Stimulated activated CD8-positive, alpha-beta memory T cell treated with anti-CD3 and anti-CD28 coated beads, Interleukin-7, amount 100 ng/mL, for 24 hours (primary cell): ENCODE measurements at regions not wholly inside any gene's neighbourhood (a gene's known extent, or its start where the extent isn't known, plus 50 kb on each side); places are given as distances from the start of the nearest gene placed in this dataset.

ENCODE experiments used
- DNase-seq: peaks from one replicate; pipeline ENCODE4 v3.0.0-alpha.2; 2020; ENCODE audit warnings: low read depth

GRCh38 chr1:193709607-193710006 lies 523.2 kb upstream of the B3GALT2 start:
- DNase-seq, result no peak

DNA sequence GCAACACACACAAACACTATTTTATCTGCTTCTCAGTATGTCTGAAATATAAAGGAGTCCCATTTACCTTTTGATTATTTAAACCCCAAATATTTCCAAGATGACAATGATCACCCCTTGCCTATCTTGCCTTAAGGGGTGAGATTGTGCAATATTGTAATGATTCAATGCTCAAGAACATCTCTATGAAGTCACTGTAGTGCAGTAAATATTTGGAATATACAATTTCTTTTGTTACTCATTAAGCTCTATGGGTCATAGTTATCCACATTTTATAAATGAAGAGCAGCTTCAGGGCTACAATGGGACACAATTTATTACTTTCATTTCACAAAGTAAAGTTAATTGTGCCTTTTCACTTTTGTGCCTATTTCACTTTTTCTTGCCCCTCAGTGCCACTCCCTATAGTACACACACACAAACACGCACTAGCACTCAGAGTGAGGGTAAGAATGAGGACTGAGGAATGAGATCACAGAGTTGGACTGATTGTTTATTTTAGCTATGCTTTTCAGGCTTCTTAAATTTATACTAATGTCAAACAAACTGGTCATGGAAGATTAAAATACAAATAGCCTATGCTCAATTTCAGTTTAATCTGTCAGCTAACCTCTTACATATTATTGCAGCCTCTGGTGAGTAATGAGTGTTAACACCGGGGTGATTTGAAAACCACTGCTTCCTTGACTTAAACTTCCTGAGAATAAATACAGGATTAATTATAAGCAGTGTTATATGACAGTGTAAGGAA lies 521.0 kb upstream of the B3GALT2 start:
- DNase-seq, result no peak

DNA sequence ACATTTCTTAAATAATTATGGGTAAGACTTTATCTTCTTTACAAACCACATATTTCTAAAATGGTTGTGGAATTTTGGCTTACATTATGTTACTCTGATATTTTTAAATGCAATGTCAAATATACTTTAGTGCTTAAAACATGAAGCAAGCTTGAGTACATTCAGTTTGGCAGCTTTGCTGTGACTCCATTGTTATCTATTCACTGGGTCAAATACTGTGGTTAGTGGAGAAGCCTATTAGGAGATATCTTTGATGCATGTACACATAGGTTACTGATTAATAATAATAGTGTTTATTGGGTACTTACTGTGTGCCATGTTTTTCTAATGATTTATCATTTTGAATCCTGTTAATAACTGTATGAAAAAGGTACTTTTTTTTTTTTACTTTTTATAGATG lies 520.4 kb upstream of the B3GALT2 start:
- DNase-seq, result no peak

DNA sequence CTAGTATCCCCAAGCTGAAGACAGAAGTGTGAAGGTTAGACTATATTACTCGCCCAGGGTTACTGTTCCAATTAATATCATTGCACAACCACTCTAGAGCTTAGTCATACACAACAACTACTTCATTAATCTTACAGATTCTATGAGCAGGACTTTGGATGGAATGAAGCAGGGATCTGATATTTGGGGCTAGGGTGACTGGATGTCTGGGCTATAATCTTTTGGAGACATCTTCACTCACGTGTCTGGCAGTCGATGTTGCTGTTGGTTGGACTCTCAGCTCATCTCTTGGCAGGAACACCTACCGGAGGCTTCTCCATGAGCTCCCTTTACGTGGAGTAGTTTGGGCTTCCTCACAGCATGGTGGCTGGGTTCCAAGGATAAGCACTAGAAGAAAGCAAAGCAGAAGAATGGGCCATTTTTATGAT lies 519.2 kb upstream of the B3GALT2 start:
- DNase-seq, result no peak

GRCh38 chr1:193703655-193704054 lies 517.2 kb upstream of the B3GALT2 start:
- no peak for DNase-seq

DNA sequence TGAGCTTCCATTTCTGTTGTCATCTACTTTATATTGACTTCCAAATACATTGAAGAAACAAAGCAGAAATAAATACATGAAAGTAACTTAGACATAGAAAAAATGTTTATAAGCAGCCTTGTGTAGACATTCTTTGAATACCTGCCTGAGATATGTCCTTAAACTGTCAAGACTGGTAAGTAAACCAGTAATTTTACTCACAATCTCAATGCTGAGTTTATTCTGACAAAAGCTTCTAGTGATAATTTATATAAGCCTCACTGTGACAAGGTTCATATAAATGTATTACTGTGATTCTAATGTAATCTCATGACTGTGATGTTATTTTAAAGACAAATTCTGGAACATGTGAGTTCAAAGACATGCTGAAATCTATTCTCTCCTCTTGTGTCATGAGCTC lies 516.7 kb upstream of the B3GALT2 start:
- DNase-seq, result no peak

GRCh38 chr1:193701759-193702158 lies 515.3 kb upstream of the B3GALT2 start:
- DNase-seq, result no peak

DNA sequence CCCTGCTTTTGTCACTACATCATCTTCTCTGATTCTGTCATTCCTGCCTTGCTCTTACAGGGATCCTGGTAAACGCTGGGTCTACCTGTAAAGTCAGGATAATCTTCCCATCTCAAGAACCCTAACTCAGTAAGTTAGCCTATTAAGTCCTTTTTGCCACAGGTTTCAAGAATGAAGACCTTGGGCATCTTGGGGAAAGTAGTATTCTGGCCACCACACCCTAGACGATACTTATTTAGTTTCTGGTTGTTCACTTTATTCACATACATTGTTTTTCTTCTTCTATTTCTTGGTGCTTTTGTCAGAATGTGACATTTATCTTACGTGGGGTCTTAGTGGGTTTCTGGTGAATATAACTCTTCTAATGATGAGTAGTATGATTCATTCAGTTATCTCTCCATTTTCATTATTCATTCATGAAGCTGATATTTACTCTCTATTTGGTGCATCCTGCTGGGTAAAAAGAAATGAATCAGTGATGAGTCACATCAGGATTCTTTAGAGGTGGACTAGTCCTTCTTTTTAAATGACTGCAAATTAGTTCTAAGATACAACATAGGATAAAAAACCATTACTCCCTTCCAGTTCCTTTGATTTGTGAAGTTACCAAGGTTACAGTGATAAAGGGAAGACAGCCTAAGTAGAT lies 514.4 kb upstream of the B3GALT2 start:
- no peak for DNase-seq

DNA sequence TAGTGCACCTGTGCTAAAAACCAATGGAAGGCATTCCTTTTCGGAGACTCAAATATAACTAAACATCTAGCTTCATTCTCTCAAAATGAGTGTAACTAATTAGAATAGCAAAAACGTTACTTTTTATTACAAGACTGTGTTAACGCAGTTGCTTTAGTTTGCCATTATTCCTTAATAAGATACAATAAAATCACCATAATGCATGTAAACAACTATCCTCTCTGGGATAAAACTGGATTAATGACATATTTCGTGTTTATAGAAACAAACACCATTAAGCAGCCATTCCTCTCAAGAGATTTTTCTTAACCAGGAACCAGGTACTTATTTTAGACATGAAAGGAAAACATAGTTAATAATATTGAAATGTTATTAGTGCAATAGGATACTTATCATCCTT lies 512.8 kb upstream of the B3GALT2 start:
- no peak for DNase-seq

DNA sequence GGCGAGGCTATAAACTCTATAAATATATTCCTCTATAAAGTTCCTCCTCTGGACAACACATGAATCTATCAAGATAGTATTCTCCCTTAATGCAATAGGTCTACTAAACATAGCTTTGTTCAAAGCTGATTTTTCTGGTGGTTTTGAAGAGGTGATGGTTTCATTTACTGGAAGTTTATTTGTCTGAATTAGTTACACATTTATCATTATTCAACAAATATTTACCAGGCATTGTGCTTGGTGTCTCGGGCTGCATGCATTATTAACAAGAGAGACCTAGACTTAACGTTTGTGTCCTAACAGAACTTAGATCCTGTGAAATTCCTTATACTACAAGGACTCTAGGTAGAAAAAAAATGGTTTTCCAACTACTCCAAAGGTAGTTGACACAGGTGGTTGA lies 511.4 kb upstream of the B3GALT2 start:
- no peak for DNase-seq

DNA sequence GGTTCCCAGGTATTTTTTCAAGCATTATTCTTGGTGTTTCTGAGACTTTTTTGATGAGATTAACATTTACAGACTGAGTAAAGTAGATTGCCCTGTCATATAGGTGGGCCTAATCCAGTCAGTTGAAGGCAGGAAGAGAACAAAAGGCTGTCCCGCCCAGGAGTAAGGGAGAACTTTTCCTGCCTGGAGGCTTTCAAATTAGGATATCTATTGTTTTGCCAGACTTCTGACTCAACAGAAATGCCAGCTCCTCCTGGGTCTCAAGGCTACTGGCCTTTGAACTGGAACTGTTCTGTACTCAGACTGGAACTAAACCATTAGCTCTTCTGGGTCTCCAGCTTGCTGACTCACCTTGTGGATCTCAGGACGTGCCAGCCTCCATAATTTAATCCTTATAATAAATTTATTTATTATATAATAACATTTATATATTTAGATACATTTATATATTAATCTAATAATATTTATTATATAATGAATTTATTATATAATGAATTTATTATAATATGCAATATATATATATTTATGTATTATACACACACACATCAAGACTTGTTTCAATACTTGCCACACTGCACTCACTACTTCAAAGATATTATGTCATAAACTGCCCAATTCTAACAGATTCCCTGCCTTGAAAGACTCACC lies 510.8 kb upstream of the B3GALT2 start:
- no peak for DNase-seq

GRCh38 chr1:193694741-193695140 lies 508.3 kb upstream of the B3GALT2 start:
- no peak for DNase-seq

DNA sequence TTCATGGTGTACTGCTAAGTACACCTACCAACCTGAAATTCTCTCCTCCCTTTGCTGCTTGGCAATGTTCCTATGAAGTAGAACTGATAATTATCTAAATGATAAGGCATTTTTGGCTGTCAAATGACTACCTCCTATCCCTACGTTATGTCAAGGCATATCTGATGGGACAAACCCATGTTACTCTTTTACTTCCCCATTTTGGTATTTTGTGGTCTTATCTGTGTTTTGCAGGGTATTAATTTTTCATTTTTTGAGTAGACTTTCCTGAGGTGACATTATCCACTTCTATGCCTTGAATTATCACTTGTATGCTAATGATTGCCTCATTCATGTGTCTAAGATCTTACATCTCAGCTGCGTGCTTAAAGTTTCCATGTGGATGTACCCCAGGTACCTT lies 499.6 kb upstream of the B3GALT2 start:
- no peak for DNase-seq

DNA sequence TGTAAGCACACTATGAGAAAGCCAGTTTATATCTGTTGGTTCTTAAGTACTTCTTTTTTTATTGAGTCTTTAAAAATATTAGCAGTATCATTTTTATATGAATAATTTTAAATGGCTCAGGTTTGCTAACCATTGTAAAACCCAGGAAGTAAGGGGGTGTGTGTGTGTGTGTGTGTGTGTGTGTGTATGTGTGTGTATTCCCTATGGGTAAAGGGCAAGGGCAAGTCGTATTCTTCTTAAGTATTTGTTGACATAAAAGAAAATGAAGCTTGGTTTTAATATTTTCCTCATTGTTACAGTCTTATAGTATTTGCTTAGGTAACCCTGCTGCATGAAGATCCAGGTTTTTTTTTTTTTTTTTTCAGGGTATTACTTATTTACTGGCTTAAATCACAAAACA lies 495.0 kb upstream of the B3GALT2 start:
- DNase-seq, result no peak

DNA sequence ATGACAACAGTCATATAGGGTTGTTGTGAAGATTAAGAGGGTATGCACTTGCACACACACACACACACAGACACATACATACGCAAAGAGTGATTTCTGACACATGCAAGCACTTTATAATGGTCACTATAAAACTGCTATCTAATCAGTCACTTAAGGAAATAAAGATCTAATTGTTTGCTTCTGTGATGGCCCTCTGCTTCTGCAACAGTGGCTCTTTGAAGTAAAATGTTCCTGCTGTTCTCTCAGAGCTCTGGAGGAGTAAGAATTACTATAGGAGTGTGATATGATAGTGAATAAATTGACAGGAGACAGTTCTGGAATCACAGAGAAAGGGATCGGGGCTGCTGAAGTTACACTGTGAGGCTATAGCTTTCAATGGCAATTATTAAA lies 494.5 kb upstream of the B3GALT2 start:
- DNase-seq, result no peak

- no peak for DNase-seq
Measured at GRCh38 chr1:193680247-193680923, 494.0 kb upstream of the B3GALT2 start.

DNA sequence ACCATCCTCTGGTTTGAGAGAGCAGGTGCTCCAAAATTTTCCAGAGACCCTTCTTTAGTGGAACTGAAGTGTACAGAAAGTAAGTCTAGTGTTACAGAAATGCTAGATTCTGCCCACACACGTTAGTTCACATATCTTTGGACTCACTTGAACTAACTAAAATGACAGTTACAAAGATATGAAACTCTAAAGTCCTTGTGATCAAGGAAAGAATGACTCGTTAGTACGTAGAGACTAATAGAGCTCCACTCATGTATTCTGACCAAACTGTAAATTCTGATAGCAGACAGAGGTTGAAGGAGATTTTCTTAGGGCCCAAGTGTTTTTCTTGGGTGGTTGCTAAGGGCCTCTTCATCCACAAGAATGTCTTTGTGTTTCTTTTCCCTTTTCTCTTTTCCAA lies 491.5 kb upstream of the B3GALT2 start:
- no peak for DNase-seq

DNA sequence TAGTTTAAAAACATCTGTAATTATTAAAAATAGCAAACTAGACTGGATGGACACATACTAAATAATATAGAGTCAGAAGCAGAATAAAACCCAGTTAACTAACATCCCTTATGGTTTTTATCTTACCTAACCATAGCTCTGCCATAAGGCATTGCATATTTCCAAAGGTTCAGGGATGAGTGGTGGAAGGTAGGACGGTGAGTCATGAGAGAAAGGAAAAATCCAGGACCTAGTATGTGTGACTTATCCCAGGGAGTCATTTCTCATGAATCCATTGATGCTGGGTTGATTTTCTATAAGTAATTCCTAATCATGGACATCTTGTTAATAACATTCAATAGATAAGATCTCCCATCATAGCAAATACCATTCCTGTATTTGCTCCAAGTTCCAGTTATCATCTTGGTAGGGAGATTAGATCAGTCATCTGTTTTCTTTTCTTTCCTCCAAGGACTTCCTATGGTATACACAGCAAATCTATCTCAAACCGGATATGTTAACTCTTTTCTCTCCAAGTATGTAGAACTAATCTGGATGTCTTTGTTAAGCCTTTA lies 490.7 kb upstream of the B3GALT2 start:
- DNase-seq, result no peak

GRCh38 chr1:193674292-193674944 lies 488.0 kb upstream of the B3GALT2 start:
- DNase-seq, result no peak

GRCh38 chr1:193666485-193667083 lies 480.2 kb upstream of the B3GALT2 start:
- DNase-seq, result no peak

- DNase-seq, result no peak
Measured at GRCh38 chr1:193663965-193664364, 477.6 kb upstream of the B3GALT2 start.

DNA sequence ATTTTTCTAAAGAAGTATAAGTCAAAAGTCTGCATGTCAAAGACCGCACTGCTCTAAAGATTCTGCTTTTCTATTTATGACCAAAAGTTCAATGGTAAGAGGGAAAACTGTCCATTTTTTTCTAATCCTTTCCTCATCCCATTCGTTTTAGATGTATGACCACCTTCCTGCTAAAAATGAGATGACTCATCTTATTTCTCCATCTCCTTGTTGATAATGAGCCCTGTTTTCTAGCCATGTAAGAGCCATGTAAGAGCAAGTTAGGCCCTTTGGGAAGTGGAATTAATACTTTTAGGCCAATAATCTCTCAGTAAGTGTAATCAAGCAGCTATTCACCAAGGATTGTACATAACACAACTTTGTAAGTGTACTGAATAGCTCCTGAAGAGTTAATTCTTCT lies 475.6 kb upstream of the B3GALT2 start:
- DNase-seq, result no peak
